M059J (cell line): ENCODE measurements at regions not wholly inside any gene's neighbourhood (a gene's known extent, or its start where the extent isn't known, plus 50 kb on each side); places are given as distances from the start of the nearest gene placed in this dataset.

Source experiments
- DNase-seq: peaks from one replicate; pipeline ENCODE4 v3.0.0-alpha.2; 2012; ENCODE audit warnings: low read depth

DNA sequence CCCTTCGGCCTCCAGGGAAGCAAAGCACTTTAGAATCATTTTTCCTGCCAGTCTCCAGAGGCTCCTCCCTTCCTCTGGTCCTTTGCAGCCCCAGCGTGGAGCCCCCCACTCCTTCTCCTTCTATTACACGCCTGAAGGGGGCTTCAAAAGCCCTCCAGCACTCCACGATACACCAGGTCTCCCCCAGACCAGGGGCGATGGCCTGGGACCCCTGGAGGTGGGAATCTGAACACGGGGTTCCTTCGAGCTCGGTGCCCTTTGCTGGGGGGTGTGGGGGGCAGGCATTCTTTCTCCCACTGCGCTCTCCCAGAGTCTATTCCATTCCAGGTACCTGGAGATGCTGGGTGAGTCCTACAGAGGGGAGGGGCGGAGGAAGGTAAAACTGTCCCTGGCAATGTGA lies 97.6 kb downstream of the HMX1 start:
- no peak for DNase-seq

DNA sequence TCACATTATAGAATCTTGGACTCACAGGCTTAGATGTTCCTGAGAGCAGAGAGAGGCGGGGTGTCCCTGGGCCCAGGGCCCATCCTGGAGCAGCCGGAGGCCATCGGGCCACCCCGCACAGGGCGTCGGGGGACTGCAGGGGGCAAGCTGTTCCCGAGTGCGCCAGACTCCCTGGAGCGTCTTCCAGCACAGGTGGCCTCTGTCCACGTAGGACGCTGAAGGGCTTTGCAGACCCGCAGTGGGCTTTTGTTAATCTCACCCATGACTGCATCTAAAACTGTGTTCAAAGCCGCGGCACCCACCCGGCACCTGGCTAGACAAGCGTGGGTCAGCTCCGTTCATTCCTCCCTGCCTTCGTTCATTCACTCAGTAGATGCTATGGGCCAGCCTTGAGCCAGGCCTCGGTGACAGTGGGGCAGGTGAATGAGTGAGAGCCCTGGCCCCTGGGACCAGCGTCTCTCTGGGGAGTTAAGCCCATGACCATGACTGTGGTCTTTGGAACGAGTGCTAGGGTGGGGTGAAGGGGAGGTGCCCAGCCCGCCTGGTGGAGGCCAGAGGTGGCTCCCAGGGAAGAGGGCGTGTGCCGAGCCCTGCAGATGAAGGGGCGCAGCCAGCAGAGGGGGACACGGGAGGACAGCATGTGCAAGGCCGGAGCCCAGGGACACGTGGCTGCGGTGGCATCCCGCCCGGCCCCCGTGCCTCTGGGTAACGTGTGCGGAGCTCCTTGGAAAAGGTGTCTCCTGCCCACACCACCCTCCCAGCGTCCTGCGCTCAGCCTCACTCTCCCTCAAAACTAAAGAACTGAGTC lies 98.3 kb downstream of the HMX1 start:
- no peak for DNase-seq

DNA sequence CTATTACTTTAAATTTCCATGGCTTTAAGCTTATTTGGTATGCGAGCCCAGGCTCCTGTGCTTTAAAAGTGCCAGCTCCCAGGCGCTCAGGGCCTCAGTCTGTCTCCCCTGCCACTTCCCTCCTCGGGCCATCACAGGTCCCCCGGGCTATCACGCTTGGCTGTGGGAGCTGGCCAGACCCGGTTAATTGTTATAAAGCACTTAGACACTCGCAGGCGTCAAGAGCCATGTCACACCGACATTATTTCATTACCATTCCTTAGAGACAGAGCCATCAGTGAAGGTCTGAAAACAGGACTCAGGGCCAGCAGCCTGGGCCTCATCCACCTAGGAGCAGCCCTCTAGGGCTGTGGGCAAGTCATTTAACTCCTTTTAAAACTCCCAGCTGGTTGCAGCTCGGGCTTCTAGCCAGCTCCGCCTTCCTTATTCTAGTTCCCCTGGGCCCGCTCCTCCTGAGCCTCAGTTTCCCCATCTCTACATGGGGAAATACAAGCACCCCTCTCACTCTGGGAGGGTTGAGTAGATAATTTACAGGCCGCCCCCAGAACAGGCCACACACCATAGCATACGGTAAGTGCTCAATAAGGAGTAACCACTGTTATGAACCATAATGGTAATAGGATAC lies 99.0 kb downstream of the HMX1 start:
- no peak for DNase-seq

DNA sequence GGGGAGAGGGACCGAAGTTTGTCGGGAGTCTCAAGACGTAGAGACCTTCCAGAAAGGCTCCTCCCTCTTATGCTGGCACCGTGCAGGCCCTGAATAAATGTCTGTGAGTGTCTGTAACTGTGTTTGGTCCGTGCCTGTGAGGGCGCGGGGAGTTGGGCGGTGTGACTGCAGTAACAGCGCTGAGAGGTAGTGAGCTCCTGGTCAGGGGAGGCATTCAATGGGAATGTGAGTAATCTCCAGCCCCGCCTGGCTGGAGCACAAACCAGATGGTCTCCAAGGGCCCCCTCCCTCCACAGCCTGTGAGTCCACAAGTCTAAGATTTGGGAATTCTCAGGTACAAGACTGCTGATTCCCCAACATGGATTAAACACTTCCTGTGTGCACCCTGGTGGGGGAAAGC lies 100.0 kb downstream of the HMX1 start:
- no peak for DNase-seq

GRCh38 chr4:8771258-8771590 lies 100.4 kb downstream of the HMX1 start:
- DNase-seq = no peak

DNA sequence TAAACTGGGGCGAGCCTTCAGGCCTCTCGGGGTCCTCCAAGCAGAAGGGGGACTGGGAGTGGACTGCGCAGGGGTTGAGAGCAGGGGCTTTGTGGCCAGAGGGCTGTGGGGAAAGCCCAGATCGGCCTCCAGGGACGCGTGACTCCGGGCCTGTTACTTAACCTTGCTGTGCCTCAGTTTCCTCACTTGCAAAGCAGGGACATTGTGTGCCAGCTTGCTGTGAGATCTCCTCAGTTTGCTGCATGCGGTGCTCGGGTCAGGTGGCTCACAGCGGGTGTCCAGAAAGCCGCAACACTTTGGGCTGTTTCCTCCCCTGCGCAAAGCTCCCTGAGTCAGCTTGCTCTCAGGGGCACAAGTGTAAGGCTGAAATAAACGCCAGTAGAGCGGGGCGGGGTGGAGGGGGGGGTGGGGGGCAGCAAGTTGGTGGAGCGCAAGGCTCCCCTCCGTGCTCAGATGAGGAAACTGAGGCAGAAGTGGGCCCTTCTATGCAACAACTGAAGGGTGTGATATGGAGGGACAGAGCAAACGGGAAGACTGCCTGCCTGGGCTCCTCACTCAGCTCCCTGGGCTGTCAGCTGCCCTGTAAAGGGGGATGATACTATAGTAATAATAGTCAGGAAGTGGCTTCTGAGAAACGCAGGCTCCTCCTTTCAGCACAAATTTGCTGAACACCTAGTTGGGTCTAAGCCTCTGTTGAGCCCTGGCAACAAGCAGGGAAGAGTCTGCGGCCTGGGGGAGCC lies 101.0 kb downstream of the HMX1 start:
- no peak for DNase-seq

DNA sequence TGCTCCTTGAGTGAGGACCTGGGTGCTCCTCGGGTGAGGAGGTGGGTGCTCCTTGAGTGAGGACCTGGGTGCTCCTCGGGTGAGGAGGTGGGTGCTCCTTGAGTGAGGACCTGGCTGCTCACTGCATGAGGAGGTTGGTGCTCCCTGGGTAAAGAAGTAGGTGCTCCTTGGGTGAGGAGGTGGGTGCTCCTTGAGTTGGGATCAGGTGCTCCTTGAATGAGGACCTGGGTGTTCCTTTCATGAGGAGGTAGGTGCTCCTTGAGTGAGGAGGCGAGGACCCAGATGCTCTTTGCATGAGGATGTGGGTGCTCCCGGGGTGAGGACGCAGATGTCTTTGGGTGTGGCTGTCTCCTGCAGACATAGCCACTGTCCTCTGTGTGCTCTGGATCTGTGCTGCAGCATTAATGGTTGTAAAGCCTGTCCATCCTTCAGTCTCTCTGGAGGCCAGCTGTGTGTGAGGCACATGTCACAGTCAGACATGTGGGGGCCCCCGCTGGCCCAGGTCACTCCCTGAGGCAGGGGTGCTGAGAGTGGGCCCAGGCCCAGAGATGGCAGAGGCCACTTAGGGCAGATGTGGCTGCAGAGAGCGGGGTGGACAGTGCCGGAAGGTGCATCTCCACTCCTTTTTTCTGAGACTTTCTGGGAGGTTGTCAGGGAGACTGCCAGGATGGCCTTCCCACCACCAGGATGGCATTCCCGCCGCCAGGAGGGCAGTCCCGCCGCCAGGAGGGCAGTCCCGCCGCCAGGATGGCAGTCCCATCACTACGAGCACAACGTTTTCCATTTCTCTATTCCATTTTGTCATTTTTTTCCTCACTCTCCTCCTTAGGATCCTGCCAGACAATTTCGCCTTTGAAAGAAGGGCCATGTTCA lies 101.8 kb downstream of the HMX1 start:
- DNase-seq = no peak

DNA sequence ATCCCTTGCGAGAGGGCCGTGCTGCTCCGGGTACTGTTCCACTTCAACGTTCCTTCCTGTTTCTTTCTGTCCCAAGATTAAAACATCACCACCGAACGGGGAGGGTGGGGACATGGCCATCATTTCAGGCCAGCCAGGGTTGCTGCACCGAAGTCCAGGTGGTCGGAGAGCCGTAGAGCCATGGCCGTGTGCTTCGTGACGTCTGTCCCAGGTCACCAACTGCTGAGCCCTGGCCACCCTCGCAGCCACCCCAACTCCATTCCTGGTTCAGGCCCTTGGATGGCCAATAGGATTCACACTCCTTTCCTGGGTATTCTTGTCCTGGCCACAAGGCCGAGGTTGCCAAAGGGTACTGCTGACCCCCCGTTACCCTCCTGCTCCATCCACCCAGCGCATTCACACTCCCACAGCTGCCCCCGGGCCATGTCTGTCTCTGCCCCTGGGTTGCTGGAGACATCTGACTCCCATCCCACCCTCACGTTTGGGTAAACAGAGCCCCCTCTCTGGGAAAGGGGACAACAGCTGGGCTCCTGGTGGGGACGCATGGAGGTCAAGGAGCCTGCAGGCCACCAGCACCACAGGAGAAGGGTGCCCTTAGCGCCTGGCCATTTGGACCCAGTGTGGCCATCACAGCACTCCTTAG lies 103.2 kb downstream of the HMX1 start:
- no peak for DNase-seq

DNA sequence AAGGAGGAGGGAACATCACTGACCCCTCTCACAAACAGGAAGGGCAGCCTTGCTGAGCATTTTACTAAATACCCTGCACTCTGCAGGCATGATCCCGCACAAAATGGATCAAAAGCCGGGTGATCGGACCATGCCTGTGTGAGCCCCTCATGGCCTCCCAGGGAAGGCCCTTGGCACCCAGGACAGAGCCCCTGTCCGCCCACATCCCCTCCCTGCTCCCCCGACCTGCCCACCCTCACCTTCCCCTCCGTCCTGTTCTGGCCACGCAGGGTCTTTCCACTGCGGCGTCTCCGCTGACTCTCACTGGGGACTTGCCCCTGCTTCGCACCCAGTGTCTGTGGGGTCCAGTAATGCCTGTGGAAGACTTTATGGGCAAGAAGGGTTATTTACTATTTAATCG lies 105.0 kb downstream of the HMX1 start:
- no peak for DNase-seq

- no peak for DNase-seq
Observed at GRCh38 chr4:8765631-8766590, 105.7 kb downstream of the HMX1 start.

GRCh38 chr4:8765084-8765483 lies 106.6 kb downstream of the HMX1 start:
- DNase-seq = no peak

DNA sequence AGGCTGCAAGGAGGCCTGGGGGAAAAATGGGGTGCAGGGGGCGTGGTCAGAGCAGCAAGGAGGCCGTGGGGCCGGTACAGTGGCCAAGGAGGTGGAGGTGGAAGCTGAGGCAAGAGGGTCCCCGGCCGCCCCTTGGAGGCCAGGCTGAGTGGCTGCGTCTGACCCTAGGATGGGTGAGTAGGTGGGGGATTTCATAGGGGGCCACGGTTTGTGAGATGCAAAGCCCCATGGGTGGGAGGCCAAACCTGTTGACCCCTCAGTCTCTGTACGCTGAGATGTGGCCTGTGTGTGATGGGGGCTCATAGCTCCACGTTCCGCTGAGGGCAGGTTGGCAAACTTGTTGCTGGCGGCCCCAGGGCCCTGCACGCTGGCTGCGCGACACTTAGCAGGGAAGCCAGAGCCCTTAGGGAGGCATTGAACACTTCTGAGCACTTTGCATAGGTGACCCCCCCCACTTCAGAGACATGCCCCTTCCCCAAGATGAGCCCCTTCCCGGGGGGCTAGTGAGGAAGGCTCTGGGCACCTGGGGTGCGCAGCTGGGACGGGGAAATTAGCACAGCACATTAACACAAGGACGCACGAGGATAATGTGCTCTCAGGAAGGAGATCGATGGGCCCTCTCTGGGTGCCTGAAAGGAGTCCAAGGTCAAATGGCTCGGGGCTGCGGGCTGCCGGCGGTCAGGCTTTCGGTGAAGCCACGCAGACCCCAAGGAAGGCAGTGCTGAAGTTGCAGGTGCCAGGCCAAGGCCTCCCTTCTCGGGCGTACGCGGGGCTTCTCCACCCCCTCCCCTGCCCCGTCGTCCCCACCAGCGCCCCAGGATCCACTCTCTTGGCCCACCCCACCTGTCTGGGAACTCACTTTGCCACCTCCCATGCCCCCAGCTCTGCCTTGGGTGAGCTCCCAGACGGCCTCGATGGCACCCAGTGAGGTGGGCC lies 107.4 kb downstream of the HMX1 start:
- DNase-seq = no peak

GRCh38 chr4:8762951-8763735 lies 108.5 kb downstream of the HMX1 start:
- no peak for DNase-seq

DNA sequence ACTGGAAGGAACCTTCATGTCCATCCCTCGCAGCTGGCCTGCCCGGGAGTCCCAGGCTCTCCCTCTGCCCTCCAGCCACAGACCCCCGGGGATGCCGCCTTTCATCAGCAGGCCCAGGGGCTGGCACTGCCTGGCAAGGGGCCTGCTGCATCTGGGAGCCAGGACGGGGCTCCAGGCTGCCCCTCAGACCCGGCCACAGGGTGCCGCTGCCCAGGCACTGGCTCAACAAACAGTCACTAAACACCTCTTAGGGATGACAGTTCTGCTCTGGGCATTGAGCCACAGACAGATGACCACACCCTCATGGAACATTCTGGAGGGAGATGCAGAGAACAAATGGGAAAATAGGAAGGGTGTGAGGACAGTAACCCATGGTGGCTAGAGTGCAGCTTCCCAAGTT lies 109.3 kb downstream of the HMX1 start:
- no peak for DNase-seq

GRCh38 chr4:8761824-8762205 lies 109.8 kb downstream of the HMX1 start:
- DNase-seq = no peak

DNA sequence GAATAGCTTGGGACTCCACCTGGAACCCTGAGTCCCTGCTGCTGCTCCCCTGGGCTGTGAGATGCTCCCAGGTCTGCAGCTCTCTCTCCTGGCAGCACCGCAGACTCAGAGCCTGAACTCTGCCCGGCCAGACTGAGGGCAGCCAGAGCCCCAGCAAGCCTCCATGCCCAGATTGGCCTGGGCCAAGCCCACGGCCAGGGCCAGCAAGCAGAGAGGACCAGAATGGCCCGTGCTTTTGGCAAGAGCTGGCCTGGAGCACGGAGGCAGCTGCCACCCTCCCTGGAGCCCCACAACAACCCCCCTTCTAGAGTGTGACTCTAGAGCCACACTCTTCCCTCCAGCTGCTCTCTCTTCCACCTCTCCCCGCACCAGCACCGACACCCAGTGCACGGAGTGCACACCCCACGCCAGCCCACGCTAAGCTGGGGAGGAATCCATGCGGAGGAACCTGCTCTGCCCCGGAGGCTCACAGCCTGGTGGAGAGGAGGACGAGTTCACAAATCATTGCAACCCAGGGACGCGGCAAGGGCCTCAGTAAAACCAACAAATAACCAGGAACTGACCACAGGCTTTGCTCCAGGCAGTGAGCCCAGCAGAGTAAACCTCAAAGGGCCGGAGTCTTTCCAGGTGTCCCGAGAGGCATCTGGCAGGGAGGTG lies 110.3 kb downstream of the HMX1 start:
- DNase-seq = peak; percentile 45

GRCh38 chr4:8760561-8760960 lies 111.1 kb downstream of the HMX1 start:
- DNase-seq = no peak

GRCh38 chr4:8759987-8760386 lies 111.7 kb downstream of the HMX1 start:
- DNase-seq = no peak
